AG10803 (cell line): ENCODE measurements at regions not wholly inside any gene's neighbourhood (a gene's known extent, or its start where the extent isn't known, plus 50 kb on each side); places are given as distances from the start of the nearest gene placed in this dataset.

Experiments used
- DNase-seq: peaks from one replicate; pipeline ENCODE4 v3.0.0; 2010; ENCODE audit warnings: low read depth
- H3K4me3 ChIP-seq: 2 replicates; pipeline ENCODE4 v1.5.1; 2011; ENCODE audit warnings: mild to moderate bottlenecking, low read length, control low read depth
- TF ChIP-seq, protein P1 (sequence below): conservative IDR thresholded peaks from 2 replicates; pipeline ENCODE4 v1.5.1; 2011; ENCODE audit warnings: mild to moderate bottlenecking, low read length, control low read depth, inconsistent platforms

DNA sequence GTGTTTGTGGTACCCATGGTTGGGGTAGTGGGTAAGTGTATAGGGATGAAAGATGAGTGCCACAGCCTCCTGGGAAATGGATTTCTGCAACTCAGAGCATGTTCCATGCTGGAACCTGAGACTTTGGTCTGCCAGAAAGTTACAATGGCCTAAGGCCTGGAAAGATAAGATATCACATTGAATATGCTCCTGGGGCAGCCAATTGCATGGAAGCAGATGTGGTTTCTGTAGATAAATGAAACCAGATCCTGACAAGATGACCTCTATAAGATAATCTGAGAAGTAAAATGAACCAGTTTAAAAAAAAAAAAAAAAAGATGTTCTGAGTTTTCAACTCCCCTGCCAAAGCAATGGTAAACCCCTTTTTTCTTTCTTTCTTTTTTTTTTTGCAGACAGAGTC is 91.4 kb upstream of the NCK2 start:
- DNase-seq = no peak
- TF ChIP-seq, protein P1, sequence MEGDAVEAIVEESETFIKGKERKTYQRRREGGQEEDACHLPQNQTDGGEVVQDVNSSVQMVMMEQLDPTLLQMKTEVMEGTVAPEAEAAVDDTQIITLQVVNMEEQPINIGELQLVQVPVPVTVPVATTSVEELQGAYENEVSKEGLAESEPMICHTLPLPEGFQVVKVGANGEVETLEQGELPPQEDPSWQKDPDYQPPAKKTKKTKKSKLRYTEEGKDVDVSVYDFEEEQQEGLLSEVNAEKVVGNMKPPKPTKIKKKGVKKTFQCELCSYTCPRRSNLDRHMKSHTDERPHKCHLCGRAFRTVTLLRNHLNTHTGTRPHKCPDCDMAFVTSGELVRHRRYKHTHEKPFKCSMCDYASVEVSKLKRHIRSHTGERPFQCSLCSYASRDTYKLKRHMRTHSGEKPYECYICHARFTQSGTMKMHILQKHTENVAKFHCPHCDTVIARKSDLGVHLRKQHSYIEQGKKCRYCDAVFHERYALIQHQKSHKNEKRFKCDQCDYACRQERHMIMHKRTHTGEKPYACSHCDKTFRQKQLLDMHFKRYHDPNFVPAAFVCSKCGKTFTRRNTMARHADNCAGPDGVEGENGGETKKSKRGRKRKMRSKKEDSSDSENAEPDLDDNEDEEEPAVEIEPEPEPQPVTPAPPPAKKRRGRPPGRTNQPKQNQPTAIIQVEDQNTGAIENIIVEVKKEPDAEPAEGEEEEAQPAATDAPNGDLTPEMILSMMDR = no peak
- no peak overlapping the region for H3K4me3 ChIP-seq

DNA sequence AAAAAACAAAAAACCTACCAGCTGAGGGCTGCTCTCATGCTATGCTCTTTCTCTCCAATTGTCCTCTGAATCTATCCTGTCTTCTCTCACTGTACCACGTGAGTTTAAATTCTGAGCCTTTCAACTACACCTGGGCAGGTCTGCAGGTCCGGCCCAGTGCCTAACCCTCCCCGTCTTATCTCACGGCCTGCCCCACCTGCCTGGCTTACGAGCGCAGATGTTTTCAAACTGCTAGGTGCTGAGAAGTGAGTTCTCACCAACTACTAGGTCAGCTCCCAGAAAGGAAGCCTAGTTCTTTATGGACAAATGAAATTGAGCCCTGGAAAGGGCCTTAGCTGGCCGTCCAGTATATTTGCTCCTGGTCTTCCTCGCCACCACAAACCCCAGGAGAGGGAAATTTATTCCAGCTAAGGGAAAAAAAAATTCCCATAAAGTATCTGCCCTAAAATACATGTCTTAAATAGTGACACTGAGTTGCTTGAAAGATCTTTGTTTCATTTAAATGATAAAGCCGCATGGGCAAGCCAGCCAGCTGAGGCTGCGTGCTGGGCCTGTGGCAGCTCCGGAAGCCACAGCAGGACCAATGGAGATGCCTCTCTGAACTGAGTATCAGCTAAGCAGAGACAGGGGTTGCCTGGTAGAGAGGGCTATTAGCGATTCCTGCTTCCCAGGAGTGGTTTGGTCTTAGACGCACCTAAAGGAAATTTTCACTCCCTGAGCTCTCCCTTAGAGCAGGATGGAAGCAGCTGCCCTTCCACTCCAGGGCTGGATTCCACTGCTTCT is 92.5 kb upstream of the NCK2 start:
- no peak overlapping the region for H3K4me3 ChIP-seq
- no peak for DNase-seq
- TF ChIP-seq, protein P1 = no peak

DNA sequence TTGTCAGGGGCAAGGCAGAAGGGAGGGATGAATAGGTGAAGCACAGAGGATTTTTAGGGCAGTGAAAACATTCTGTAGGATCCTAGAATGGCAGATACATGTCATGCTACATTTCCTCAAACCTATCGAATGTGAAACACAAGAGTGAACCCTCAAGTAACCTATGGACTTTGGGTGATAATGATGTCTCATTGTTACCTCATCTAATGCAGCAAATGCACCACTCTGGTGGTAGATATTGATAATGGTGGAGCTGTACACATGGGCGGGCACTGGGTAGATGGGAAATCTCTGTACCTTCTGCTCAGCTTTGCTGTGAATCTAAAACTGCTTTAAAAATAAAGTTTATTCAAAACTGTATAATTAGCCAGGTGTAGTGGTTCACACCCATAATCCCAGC is 95.2 kb upstream of the NCK2 start:
- TF ChIP-seq, protein P1 = no peak
- H3K4me3 ChIP-seq = no peak overlapping the region
- no peak for DNase-seq

DNA sequence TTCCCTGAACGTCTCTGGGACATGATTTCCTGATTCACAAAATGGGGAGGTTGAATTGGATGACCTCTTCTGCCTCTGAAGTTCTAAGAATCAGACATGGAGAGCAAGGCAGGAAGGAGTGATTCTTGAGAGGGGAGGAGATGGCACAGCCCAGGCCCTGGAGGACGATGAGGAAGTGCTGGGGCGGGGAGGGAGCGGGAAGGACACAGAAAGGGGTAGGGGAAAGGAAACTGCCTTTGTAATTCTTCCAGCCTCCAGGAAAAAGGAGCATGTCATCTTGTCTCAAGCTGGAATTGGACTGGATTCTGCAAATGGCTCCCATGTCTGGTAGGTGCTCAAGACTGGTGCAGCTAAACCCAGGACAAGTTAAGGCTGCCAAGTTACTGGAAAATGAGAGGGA is 97.0 kb upstream of the NCK2 start:
- DNase-seq = no peak
- TF ChIP-seq, protein P1 = no peak
- H3K4me3 ChIP-seq = no peak overlapping the region

DNA sequence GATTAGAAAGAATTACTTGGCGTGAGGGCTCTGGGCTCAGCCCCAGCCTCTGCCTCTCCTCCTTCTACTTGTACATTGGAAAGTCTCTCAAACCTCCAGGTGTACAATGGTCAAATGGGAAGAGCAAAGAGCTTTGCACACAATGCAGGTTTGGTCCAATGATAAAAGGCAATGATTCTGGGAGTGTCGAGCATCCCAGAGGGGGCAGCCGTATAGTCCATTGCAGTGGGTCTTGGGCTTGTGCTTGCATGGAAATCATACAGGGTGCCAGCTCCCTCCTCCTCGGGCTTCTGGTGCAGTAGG is 98.0 kb upstream of the NCK2 start:
- H3K4me3 ChIP-seq = no peak overlapping the region
- TF ChIP-seq, protein P1 = no peak
- no peak for DNase-seq

DNA sequence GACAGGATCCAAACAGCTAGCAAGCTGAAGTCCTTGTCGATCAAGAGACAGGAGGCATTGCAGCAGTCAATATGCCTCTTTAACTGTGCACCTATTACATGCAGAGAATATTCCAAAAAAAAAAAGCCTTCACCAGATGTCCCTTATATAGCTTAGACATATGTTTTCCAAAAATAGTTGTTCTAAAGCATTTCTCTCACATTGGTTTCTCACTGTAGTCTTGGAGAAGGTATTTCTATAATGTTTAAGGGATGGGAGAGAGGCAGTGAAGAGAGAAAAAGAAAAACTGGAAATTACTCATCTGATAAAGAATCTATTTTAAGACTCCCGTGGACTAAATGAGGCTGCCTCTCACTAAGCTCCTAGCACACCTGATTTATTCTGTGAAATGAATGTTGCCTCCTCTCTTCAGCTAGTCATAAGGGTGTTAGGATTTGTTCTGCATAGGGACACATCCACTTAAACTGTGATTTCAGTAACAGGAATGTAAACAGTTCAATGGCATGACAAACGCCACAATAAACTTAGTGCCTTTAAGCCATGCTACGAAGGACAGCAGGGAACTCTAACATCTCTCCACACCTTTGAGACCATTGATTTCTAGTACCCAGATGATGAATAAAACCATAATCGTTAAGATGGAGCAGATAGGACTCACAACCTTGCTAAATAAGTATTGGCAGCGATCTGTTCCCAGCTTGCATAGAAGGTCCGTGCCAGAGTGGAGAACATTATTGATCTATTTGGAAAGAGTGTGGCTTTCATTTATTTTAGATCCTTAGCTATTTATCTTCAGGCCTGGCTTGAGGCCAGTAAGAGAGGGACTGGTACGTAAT is 98.6 kb upstream of the NCK2 start:
- TF ChIP-seq, protein P1 = no peak
- no peak overlapping the region for H3K4me3 ChIP-seq
- DNase-seq = no peak
